ENCODE measurements at regions not wholly inside any gene's neighbourhood (a gene's known extent, or its start where the extent isn't known, plus 50 kb on each side); places are given as distances from the start of the nearest gene placed in this dataset.
"Not testable (repeated sequence)": the region's sequence is repeated elsewhere in the genome, so short reads cannot be mapped to it uniquely, and the experiment has no call there.

DNA sequence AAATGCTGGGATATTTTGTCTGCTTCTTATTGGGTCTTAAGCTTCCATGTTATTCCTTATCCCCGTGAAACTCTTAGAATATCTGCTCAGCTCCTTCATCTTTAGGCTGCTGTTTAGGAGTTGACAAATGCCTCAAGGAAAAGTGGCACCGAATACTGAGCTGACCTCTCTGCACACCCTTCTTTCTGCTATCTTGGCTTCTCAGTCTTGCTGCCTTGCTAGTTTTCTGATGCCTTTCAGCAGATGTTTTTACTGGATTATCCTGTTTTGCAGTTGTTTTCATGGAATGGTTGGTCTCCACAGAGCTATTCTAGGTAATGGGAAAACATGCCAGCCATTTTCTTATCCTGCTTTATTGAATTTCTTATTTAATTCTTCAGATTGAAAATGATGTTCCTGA is 86.3 kb downstream of the GYPE start:
- no peak for DNase-seq

DNA sequence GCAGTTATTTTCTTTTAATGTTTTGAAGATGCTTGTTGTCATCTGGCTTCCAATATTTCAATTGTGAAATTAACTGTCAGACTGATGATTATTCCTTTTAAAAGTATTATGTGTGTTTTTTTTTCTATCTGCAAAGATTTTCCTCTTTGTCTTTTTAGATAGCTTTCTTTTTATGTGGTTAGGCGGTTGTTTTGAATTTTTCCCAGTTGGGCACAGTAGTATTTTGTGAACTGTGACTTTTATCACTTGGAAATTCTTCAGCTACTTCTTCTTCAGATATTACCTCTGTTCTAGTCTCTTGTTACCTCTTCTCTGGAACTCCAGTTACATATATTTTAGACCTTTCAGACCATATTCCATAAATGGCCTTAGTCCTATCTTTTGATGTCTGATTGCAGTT is 87.5 kb downstream of the GYPE start:
- DNase-seq: not testable (repeated sequence)

DNA sequence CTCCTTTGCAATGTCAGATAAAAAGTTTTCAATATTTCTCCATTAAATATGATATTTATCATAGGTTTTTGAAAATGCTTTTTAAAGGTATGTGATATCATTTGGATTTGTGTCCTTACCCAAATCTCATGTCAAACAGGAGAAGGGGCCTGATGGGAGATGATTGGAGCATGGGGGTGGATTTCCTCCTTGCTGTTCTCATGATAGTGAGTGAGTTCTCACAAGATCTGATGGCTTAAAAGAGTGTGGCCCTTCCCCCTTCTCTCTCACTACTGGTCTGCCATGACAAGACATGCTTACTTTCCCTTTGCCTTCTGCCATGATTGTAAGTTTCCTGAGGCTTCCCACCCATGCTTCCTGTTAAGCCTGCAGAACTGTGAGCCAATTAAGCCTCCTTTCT is 90.0 kb downstream of the GYPE start:
- DNase-seq: not testable (repeated sequence)

DNA sequence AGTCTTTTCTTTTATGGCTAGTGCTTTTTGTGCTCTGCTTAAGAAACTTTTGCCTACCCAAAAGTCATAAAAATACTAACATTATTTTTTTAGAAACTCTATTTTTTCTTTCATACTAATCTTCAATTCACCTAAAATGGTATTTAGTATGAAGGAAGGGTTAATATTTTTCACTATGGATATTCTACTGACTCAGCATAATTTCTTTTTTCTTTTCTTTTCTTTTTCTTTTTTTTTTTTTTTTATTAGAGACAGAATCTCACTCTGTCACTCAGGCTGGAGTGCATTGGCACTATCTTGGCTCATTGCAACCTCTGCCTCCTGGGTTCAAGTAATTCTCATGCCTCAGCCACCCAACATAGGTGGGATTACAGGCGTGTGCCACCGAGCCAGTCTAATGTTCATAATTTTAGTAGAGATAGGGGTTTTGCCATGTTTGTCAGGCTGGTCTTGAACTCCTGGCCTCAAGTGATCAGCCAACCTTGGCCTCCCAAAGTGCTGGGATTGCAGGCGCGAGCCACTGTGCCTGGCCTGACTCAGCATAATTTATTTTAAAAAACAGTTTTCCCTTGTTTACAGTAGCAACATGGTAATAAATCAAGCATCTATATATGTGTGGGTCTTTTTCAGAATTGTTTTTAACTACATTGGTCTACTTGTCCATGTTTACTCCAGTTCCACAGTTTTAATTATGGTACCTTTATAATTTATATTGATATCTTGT is 91.8 kb downstream of the GYPE start:
- not testable (repeated sequence) for DNase-seq

DNA sequence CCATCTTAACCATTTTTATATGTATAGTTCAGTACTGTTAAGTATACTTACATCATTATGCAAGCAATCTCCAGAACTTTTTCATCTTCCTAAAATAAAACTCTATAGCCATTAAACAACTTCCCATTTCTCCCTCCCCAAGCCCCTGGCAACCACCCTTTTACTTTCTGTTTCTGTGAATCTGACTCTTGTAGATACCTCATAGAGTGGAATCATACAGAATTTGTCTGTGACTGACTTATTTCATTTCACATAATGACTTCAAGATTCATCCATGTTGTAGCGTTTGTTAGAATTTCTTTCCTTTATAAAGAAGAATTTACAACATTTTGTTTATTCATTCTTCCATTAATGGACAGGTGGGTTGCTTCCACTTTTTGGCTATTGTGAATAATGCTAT is 91.2 kb upstream of the FREM3 start:
- not testable (repeated sequence) for DNase-seq

DNA sequence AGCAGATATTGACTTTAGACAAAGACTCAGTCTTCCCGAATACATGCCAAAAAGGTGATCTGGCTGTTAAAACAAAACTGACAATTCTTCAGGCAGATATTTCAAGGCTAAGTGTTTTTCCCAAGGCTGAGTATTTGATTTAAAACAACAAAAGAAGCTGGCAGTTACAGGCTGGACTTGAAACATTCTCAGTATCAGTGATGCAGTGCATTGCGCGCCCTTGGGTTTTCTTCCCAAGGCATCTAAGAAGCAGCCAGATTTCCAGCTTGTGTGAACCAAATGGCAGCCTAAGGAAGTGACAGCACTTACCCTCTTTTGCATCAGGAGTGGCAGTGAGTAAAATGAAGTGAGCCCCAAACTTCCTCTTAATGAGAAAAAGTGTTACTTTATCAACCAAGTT is 90.0 kb upstream of the FREM3 start:
- DNase-seq: not testable (repeated sequence)

DNA sequence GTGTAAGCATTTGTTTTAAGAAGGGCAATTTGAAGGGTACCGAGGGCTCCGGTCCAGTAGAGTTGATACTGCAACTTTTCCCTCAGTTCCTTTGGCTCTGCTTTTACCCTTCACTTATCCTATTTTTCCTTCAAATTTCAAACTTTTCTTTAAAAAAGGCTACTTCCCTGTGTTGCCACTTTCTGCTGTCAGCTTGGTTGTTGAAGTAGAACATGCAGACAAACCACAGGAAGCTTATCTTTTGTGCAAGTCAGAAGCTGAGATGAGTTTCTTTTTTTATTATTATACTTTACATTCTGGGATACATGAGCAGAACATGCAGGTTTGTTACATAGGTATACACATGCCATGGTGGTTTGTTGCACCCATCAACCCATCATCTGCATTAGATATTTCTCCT is 89.1 kb upstream of the FREM3 start:
- not testable (repeated sequence) for DNase-seq

DNA sequence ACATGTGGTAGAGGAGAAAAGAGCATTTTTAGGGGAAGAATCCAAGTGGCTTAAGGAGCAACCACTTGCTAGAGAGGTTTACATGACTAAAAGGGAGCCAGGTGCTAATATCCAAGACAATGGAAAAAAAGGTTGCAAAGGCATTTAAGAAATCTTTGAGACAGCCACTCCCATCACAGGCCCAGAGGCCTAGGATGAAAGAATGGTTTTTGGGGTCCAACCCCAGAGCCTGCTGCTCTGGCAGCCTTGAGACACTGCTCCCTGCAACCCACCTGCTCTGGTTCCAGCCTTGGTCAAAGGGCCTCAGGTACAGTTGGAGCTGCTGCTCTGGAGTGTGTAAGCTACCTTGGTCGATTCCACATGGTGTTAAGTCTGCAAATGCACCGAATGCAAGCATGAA is 84.1 kb upstream of the FREM3 start:
- DNase-seq: no peak

DNA sequence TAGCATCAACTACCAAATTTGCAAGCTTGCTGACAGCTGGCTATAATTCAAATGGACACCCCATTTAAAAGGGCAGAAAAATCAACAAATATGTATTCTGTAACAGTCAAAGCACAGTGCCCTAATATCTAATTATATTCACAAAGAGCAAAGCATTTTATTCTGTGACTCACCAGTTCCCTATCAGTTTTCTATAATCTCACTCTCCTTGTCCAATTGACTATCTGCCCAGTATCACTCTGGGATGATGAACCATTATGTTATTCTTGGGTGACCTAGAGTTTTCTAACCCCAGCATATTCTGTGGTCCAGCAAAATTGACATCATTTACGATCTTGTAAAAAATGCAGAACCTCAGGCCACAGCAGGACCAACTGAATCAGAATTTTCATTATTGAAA is 82.0 kb upstream of the FREM3 start:
- DNase-seq: no peak

DNA sequence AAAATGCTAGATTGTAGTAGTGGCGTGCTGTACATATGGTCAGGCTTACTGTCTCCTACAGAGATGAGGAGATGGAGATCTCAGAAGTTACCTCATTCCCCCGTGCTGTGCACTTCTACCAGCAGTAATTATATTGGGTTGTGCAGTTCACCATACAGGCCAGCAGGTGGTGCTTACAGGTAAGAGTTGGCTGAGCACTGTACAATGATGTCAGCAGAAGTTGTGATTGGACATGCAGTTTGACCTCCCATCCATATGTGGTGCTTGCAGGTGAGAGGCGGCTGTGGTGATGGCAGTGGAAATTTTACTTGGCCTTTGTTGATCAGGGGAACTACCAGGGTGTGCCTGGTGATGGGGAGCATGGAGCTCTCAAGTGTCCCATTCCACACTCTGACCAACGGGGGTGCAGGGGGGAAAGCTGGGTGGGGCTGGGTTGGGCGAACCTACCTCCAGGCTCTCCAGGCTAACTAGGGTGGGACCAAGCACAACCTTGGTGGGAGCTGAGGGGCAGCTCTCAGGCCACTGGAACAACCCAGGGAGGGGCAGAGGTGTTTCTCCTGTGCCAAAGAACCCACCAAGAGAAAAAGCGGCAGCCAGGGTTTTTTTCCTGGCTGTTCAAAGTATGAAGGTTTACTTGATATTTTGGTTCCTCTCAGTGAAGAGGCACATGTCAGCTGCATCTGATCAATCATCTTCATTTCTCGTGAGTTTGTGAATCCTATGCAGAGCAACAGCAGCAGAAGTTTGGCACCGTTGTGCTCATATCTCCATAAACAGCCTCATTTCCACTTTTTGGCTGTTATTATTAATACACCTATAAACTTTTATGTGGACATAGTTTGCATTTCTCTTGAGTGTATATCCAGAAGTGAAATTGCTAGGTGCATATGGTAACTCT is 73.8 kb upstream of the FREM3 start:
- DNase-seq: peak; percentile 19

DNA sequence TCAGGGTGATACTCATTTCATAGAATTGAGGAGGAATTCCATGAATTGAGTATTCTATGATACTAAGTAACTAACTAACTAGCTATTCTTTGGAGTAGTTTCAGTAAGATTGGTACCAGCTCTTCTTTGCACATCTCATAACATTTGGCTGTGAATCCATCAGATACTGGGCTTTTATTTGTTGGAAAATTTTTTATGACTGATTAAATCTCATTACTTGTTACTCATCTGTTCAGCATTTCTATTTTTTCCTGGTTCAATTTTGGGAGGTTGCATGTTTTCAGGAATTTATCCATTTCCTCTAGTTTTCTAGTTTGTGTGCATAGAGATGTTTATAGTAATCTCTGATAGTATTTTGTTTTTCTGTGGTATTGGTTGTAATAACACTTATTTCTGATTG is 70.8 kb upstream of the FREM3 start:
- no peak for DNase-seq

DNA sequence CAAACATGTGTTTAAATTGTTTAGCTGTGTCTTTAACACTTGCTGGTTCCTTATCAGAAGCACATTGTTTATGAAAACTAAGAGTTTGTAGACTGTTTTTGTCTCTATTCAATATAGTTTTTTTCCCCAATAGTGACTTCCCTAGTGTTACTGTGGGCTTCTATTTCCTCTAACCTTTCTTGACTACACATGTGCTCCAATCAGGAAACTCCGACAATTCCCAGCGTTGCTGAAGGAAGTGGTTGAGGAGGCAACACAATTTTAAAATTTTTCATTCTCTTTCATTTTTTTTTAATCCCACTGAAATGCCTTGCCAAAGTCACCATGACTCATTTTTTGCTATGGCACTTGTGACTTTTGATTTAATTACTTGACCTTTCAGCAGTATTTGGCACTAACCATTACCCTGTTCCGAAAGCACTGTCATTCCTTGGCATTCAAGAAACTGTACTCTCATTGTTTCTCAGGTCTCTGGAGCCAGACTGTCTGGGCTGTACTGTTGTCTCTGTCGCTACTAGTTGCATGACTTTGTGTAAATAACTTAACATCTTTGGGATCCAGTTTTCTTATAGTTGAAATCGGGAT is 67.6 kb upstream of the FREM3 start:
- no peak for DNase-seq

DNA sequence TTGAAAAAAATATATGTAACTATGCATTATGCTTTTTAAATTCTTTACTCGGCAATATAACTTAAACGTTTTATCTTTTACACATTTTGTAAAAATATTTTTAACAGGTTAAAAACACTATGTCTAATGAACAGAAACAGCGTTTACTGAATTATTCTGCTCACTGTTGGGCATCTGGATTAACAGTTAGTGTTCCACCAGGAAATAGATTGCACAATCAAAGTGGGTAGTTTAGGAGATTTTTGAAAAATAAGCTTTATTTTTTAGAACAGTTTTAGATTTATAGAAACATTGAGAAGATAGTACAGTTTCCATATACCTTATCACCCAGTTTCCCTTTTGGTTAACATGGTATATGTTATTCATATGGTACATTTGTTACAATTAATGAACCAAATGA is 63.1 kb upstream of the FREM3 start:
- DNase-seq: no peak

DNA sequence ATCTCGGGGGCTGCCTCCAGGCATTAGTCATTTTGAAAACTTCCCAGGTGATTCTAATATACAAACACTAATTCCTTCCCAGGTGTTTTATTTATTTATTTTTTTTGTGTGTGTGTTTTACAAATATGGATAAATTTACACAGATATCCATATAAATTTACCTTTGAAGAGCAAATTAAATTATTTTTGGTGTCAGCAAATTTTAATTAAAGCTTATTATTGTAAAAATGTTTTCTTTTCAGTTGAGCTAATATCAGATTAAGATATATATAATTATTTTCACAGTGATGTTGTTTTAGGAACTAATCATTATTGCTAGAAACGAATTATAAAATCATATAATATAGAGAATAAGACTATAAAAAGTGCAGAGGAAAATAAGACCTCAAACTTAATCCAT is 62.0 kb upstream of the FREM3 start:
- no peak for DNase-seq

Measured in activated naive CD4-positive, alpha-beta T cell treated with anti-CD3 and anti-CD28 coated beads, Interleukin-2, amount 50 U/mL, for 16 hours (primary cell).